A673 (cell line): ENCODE measurements at regions not wholly inside any gene's neighbourhood (a gene's known extent, or its start where the extent isn't known, plus 50 kb on each side); places are given as distances from the start of the nearest gene placed in this dataset.

Source experiments
- BruUV-seq: library from RNA; stranded (reverse); fragments of 400-500 nt; replicated peaks from 2 replicates; lab custom pipeline; 2021; lab: Mats Ljungman, UMichigan
- CTCF ChIA-PET: fragments of 300-600 bp; sonication (Branson Sonifier 250); formaldehyde crosslinking; loops from one replicate; lab custom pipeline; 2022; ENCODE audit warnings: antibody characterized with exemption; lab: Charles Lee
- POLR2A ChIA-PET: fragments of 300-600 bp; sonication (Branson Sonifier 250); formaldehyde crosslinking; loops from one replicate; lab custom pipeline; 2022; ENCODE audit warnings: antibody characterized with exemption; ENCODE audit not compliant: low non-redundant PET; lab: Charles Lee
- DNase-seq: peaks from one replicate; pipeline ENCODE4 v3.0.0-alpha.2; 2015; ENCODE audit warnings: low spot score
- H3K27ac ChIP-seq: fragments of 200-600 bp; sonication (generic); 2 replicates; pipeline ENCODE4 v1.5.1; 2016; ENCODE audit warnings: mixed run types, low read depth, mild to moderate bottlenecking, mixed read lengths, antibody characterized with exemption, low read length; ENCODE audit not compliant: poor library complexity, severe bottlenecking
- H3K27me3 ChIP-seq: fragments of 200-600 bp; sonication (generic); replicated peaks from 2 replicates; pipeline ENCODE4 v1.6.1; 2017; ENCODE audit warnings: mixed run types, low read depth, mild to moderate bottlenecking, mixed read lengths, antibody characterized with exemption, low read length; ENCODE audit not compliant: insufficient read depth, poor library complexity
- H3K36me3 ChIP-seq: fragments of 200-600 bp; sonication (generic); 2 replicates; pipeline ENCODE4 v1.6.1; 2016; ENCODE audit warnings: mixed run types, mild to moderate bottlenecking, mixed read lengths, antibody characterized with exemption, low read length; ENCODE audit not compliant: insufficient read depth, poor library complexity, severe bottlenecking
- H3K4me1 ChIP-seq: fragments of 200-600 bp; sonication (generic); 2 replicates; pipeline ENCODE4 v1.6.1; 2017; ENCODE audit warnings: mixed run types, mild to moderate bottlenecking, mixed read lengths, antibody characterized with exemption, low read length; ENCODE audit not compliant: insufficient read depth, poor library complexity, severe bottlenecking
- H3K4me3 ChIP-seq: fragments of 200-600 bp; sonication (generic); 2 replicates; pipeline ENCODE4 v1.5.1; 2016; ENCODE audit warnings: low read depth, mixed run types, mild to moderate bottlenecking, mixed read lengths, low read length; ENCODE audit not compliant: poor library complexity, severe bottlenecking
- H3K9me3 ChIP-seq: fragments of 200-600 bp; sonication (generic); 2 replicates; pipeline ENCODE4 v1.6.1; 2016; ENCODE audit warnings: mixed run types, low read depth, mild to moderate bottlenecking, mixed read lengths, antibody characterized with exemption, low read length; ENCODE audit not compliant: poor library complexity, severe bottlenecking
- CTCF ChIP-seq: fragments of 300-800, 200-600 bp; sonication (generic); conservative IDR thresholded peaks from 2 replicates; pipeline ENCODE4 v1.5.1; 2017; ENCODE audit warnings: low read depth, mild to moderate bottlenecking, antibody characterized with exemption, low read length, moderate library complexity, mixed read lengths
- EZH2 ChIP-seq: fragments of 200-600 bp; sonication (generic); IDR thresholded peaks from 2 replicates; pipeline ENCODE4 v1.6.1; 2017; ENCODE audit warnings: borderline replicate concordance, low read depth, mild to moderate bottlenecking, mixed read lengths, antibody characterized with exemption, low read length; ENCODE audit not compliant: poor library complexity, severe bottlenecking
- intact Hi-C: fragments of 100-400 bp; cut with micrococcal nuclease; formaldehyde crosslinking; loops from one replicate; pipeline ENCODE4 v1.10.0; 2022; ENCODE audit not compliant: unreplicated experiment

DNA sequence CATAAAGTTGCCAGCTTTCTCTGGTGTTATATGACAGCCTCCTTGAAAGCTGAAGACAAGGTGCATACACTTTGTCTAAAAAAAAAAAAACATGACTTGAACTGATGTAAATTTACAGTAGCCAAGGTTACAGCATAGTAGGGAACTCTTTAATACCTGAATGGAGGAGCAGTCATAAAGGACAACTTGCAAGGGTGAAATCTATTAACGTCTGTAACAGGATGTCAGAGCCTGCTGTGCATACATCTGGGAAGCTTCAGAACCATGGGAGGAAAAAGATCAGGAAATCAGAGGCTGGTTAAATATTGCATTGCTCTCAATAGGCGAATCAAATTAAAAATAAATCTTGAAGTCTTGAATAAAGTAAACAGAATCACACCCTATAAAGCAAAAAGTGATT lies 484.0 kb upstream of the CTSO start:
- intact Hi-C loops: no loop called here
- H3K4me3 ChIP-seq: no peak overlapping the region
- no peaks in the 10 kb centered on the region for H3K36me3 ChIP-seq
- no peaks in the 10 kb centered on the region for H3K9me3 ChIP-seq
- BruUV-seq: no TSS peak
- no peaks in the 10 kb centered on the region for H3K27me3 ChIP-seq
- CTCF ChIA-PET: interaction anchor here (0.6 kb wide), 1 partner anchor 143 kb away, joined by 3 read pairs; no protein-coding TSS in a partner anchor
- TF ChIP-seq EZH2 (no peak), CTCF (no peak)
- peak; percentile 8 for DNase-seq
- peaks cover 5% of the 10 kb centered on the region for H3K4me1 ChIP-seq
- no peak overlapping the region for H3K27ac ChIP-seq
- POLR2A ChIA-PET: no interaction called here

DNA sequence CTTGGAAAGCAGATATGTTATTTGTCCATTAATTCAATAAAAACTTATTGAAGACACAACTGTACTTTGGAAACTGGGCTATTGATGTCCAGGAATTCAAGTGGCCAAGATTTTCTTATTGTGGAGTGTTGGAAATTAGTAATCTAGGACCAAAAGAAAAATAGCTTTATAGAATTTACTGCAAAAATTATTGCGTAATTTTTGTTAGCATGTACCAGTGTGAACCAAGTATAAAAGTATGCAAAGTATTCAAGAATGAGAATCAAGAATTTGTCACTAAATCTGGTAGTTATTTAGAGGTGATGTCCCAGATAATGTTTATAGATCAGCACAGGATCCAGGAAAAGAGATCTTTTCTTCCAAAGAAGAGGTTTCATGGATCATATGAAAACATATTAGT lies 468.9 kb upstream of the CTSO start:
- H3K4me3 ChIP-seq: no peak overlapping the region
- no peak for DNase-seq
- H3K36me3 ChIP-seq: no peaks in the 10 kb centered on the region
- ChIA-PET POLR2A (no interaction called here), CTCF (no interaction called here)
- H3K4me1 ChIP-seq: no peaks in the 10 kb centered on the region
- no peak for TF ChIP-seq EZH2
- TF ChIP-seq CTCF: no peak
- intact Hi-C loops: no loop called here
- no peaks in the 10 kb centered on the region for H3K9me3 ChIP-seq
- BruUV-seq: no TSS peak
- H3K27ac ChIP-seq: no peak overlapping the region
- no peaks in the 10 kb centered on the region for H3K27me3 ChIP-seq

DNA sequence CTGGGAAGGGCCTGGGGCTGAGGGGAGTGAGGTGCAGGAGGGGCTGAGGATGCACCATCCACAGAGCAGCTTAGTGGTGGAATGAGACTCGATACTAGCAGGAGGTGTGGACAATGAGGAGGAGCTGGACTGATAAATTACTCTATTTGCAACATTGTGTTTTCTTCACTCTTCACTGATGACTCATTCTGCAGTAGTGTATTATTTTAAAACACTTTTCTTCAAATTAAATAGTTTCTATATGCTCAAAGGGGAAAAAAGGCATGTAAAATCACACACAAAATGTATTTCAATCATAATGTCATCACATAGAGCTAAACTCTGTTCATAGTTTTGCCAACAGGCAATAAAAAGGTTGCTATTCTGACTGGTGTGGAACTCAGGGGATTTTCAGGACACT lies 467.0 kb upstream of the CTSO start:
- POLR2A ChIA-PET: no interaction called here
- no peak for TF ChIP-seq EZH2
- no peak for TF ChIP-seq CTCF
- no peaks in the 10 kb centered on the region for H3K9me3 ChIP-seq
- CTCF ChIA-PET: no interaction called here
- H3K27me3 ChIP-seq: no peaks in the 10 kb centered on the region
- intact Hi-C loops: no loop called here
- H3K36me3 ChIP-seq: no peaks in the 10 kb centered on the region
- no TSS peak for BruUV-seq
- no peak overlapping the region for H3K27ac ChIP-seq
- DNase-seq: no peak
- H3K4me3 ChIP-seq: no peak overlapping the region
- no peaks in the 10 kb centered on the region for H3K4me1 ChIP-seq
